ENCODE measurements at regions not wholly inside any gene's neighbourhood (a gene's known extent, or its start where the extent isn't known, plus 50 kb on each side); places are given as distances from the start of the nearest gene placed in this dataset.

DNA sequence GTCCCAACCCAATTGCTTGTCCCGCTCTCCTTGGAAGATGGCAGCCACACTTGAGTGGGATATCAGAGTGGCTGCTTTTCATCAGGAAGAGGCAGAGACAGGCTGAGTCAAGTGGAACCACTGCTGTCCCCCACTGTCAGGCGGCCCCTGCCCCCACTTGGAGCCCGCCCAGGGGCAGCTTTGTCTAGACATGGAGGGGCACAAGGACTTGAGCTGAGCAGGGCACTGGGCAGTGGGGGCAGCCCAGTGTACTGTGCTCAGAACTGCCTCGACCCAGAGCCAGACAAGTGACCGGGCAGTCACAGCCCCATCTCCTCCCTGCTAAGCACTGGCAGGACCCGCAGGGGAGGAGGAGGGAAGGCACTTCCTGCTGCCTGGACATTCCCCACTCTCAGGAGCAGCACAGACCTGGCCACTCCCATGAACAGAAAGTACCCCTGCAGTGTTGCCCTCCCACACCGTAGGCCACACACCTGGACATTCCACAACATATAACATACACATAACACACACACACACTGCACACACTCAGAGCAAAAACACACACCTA lies 91.0 kb downstream of the MRPL36 start:
- Mint-ChIP-seq H3K27ac (ENCODE audit: unreplicated experiment) (no peak overlapping the region), H3K9me3 (ENCODE audit: low read depth) (no peaks in the 10 kb centered on the region), H3K27me3 (ENCODE audit: low read depth) (peaks cover 20% of the 10 kb centered on the region), H3K4me1 (ENCODE audit: low read depth) (no peaks in the 10 kb centered on the region), H3K4me3 (ENCODE audit: unreplicated experiment) (no peak overlapping the region), H3K36me3 (ENCODE audit: low read depth) (no peaks in the 10 kb centered on the region)
- TF ChIP-seq, protein P1, sequence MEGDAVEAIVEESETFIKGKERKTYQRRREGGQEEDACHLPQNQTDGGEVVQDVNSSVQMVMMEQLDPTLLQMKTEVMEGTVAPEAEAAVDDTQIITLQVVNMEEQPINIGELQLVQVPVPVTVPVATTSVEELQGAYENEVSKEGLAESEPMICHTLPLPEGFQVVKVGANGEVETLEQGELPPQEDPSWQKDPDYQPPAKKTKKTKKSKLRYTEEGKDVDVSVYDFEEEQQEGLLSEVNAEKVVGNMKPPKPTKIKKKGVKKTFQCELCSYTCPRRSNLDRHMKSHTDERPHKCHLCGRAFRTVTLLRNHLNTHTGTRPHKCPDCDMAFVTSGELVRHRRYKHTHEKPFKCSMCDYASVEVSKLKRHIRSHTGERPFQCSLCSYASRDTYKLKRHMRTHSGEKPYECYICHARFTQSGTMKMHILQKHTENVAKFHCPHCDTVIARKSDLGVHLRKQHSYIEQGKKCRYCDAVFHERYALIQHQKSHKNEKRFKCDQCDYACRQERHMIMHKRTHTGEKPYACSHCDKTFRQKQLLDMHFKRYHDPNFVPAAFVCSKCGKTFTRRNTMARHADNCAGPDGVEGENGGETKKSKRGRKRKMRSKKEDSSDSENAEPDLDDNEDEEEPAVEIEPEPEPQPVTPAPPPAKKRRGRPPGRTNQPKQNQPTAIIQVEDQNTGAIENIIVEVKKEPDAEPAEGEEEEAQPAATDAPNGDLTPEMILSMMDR (IDR thresholded peaks at IDR 0.05): no peak
- no peak for DNase-seq (ENCODE audit: low spot score)

DNA sequence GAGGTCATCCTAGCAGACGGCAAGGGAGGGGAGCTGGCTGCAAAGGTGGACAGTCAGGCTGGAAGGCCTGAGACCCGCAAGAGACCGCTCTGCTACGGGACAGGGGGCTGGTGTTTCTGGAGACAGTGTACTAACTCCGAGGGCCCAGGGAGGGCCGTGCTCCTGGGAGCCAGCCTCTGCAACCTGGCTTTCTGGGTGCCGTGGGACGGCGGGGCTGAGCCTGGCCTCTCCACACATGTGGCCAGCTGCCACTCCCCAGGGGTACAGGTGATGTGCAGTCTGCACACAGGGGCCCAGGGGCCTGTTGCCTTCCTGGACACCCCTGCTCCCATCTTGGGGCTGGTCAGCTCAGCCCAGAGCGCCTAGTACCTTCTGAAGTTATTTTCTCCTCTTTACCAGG lies 92.2 kb downstream of the MRPL36 start:
- no peak overlapping the region for H3K27ac Mint-ChIP-seq (ENCODE audit: unreplicated experiment)
- H3K36me3 Mint-ChIP-seq (ENCODE audit: low read depth): no peaks in the 10 kb centered on the region
- H3K4me3 Mint-ChIP-seq (ENCODE audit: unreplicated experiment): no peak overlapping the region
- H3K27me3 Mint-ChIP-seq (ENCODE audit: low read depth): peaks cover 23% of the 10 kb centered on the region
- no peak for DNase-seq (ENCODE audit: low spot score)
- TF ChIP-seq, protein P1 (IDR thresholded peaks at IDR 0.05): no peak
- no peaks in the 10 kb centered on the region for H3K9me3 Mint-ChIP-seq (ENCODE audit: low read depth)
- no peaks in the 10 kb centered on the region for H3K4me1 Mint-ChIP-seq (ENCODE audit: low read depth)

DNA sequence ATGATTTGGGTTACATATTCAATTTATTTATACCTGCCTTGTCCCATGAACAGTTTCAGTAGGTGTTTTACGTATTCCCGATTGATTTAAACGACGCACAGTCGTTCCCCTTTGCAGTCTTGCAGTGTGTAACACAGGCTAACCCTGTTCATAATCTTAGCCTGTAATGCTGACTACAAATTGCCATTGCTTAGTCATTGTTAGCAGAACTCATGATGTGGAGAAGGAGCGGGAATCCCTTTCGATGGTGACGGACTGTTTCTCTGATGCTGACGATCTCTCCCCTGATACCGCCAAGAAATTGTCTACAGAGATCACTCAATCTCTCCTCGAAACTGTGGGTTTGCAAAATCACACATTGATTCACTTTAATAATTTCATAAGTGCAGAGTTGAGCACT lies 93.2 kb downstream of the MRPL36 start:
- TF ChIP-seq, protein P1 (IDR thresholded peaks at IDR 0.05): no peak
- no peak overlapping the region for H3K4me3 Mint-ChIP-seq (ENCODE audit: unreplicated experiment)
- no peak for DNase-seq (ENCODE audit: low spot score)
- H3K36me3 Mint-ChIP-seq (ENCODE audit: low read depth): no peaks in the 10 kb centered on the region
- peaks cover 23% of the 10 kb centered on the region for H3K27me3 Mint-ChIP-seq (ENCODE audit: low read depth)
- no peaks in the 10 kb centered on the region for H3K9me3 Mint-ChIP-seq (ENCODE audit: low read depth)
- H3K27ac Mint-ChIP-seq (ENCODE audit: unreplicated experiment): no peak overlapping the region
- H3K4me1 Mint-ChIP-seq (ENCODE audit: low read depth): no peaks in the 10 kb centered on the region

DNA sequence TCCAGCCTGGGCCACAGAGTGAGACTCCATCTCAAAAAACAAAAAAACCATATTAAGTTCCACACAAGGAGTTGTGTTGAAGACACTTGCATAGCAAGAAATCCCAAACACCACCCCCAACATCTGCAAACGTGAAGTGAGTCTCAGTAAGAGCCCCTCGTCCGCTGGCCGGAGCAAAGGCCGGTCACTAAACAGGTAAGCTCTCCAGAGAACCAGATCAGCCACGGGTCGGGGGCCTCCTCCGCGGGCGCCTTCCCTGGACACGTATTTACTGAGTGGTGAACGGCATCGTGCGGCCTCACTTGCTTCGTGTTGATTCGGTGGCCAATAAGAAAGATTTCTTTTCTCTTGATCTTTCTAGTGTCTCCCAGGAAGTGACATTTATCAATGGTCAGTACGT lies 93.6 kb downstream of the MRPL36 start:
- Mint-ChIP-seq H3K4me3 (ENCODE audit: unreplicated experiment) (no peak overlapping the region), H3K4me1 (ENCODE audit: low read depth) (no peaks in the 10 kb centered on the region), H3K9me3 (ENCODE audit: low read depth) (no peaks in the 10 kb centered on the region), H3K36me3 (ENCODE audit: low read depth) (no peaks in the 10 kb centered on the region), H3K27ac (ENCODE audit: unreplicated experiment) (no peak overlapping the region), H3K27me3 (ENCODE audit: low read depth) (peaks cover 26% of the 10 kb centered on the region)
- TF ChIP-seq, protein P1 (IDR thresholded peaks at IDR 0.05): no peak
- DNase-seq (ENCODE audit: low spot score): peak; percentile 79

DNA sequence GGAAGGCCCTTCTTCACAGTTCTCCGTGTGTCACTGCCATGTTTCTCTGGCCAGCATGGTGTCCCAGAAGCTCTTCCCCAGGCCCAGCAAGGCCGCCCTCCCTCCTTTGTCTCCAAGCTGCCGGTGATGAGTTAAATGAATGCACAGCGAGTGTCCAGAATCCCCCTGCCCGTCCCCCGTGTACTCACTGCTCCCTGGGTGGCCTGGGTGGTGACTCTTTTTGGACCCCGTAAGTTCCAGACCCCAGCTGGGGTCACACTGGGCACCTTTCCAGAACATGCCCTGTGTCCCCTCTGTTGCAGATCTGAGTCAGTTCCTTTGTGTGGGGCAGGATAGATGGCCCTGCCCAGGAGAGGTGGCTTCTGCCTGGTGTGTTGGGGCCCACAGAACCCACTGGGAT lies 95.0 kb downstream of the MRPL36 start:
- no peaks in the 10 kb centered on the region for H3K4me1 Mint-ChIP-seq (ENCODE audit: low read depth)
- H3K27me3 Mint-ChIP-seq (ENCODE audit: low read depth): peaks cover 25% of the 10 kb centered on the region
- no peaks in the 10 kb centered on the region for H3K36me3 Mint-ChIP-seq (ENCODE audit: low read depth)
- H3K27ac Mint-ChIP-seq (ENCODE audit: unreplicated experiment): no peak overlapping the region
- DNase-seq (ENCODE audit: low spot score): no peak
- no peak overlapping the region for H3K4me3 Mint-ChIP-seq (ENCODE audit: unreplicated experiment)
- TF ChIP-seq, protein P1 (IDR thresholded peaks at IDR 0.05): no peak
- no peaks in the 10 kb centered on the region for H3K9me3 Mint-ChIP-seq (ENCODE audit: low read depth)

Data from chondrocyte (in vitro differentiated cells).